ENCODE measurements at regions not wholly inside any gene's neighbourhood (a gene's known extent, or its start where the extent isn't known, plus 50 kb on each side); places are given as distances from the start of the nearest gene placed in this dataset.
A peak's percentile ranks its signal among the peaks of the same experiment; 100 is the strongest.

- no TSS peak for BruUV-seq (replicated peaks)
- dilution Hi-C loops (cut with HindIII; ENCODE audit: low sequenced_read_pairs, unreplicated experiment): no loop called here
Measured at GRCh38 chr7:145064114-145064513, 228.3 kb upstream of the TPK1 start.

More at GRCh38 chr7:145064114-145064513, 228.3 kb upstream of the TPK1 start:
- no peak overlapping the region for H3K14ac ChIP-seq (replicated peaks; ENCODE audit: low read depth, low read length)
- no peak overlapping the region for H4K8ac ChIP-seq (ENCODE audit: low read depth in 2 of 2, low read length in 2 of 2)
- no peaks in the 10 kb centered on the region for H4K20me1 ChIP-seq (ENCODE audit: insufficient read depth, low read length)
- H2BK5ac ChIP-seq (ENCODE audit: low read depth, low read length, poor library complexity, severe bottlenecking): no peak overlapping the region
- H3K4ac ChIP-seq (ENCODE audit: low read depth, low read length): no peak overlapping the region
- H3K56ac ChIP-seq (ENCODE audit: extremely low read depth, insufficient read depth, low read length): no peak overlapping the region
- DNase-seq: no peak
- no peak overlapping the region for H3K4me3 ChIP-seq (ENCODE audit: insufficient read depth, low read depth, low read length)
- H2AK5ac ChIP-seq (ENCODE audit: low read depth, low read length): no peak overlapping the region
- no CpG with 5 or more reads among the region's 4 CpGs for WGBS, 2 experiments (ENCODE audit: extremely low coverage in 2 of 2, insufficient read length in 1 of 2)
- no peak for TF ChIP-seq RFX5 (IDR thresholded peaks at IDR 0.05; ENCODE audit: low read depth, low read length)
- no peak for TF ChIP-seq MXI1 (IDR thresholded peaks at IDR 0.05; ENCODE audit: borderline replicate concordance, low read depth, low read length)
- peak; percentile 88 for TF ChIP-seq CEBPB (IDR thresholded peaks at IDR 0.05; ENCODE audit: low read depth, low read length)
- no peak for TF ChIP-seq FOS (IDR thresholded peaks at IDR 0.05; ENCODE audit: low read depth, low read length)
- no peak overlapping the region for H2AK9ac ChIP-seq (replicated peaks; ENCODE audit: low read depth, low read length, poor library complexity)
- no peaks in the 10 kb centered on the region for H3K27me3 ChIP-seq (ENCODE audit: control insufficient read depth, insufficient read depth, low read length)
- no peak overlapping the region for H3K4me2 ChIP-seq (ENCODE audit: low read depth, low read length)
- no peaks in the 10 kb centered on the region for H3K36me3 ChIP-seq (ENCODE audit: control insufficient read depth, insufficient read depth, low read length)
- intact Hi-C loops (cut with micrococcal nuclease): no loop called here
- peaks cover 3% of the 10 kb centered on the region; the same call in 1 of the 2 replicates for H3K9me3 ChIP-seq (ENCODE audit: control insufficient read depth, insufficient read depth, low read length)
- no peaks in the 10 kb centered on the region for H3K79me1 ChIP-seq (ENCODE audit: low read depth in 1 of 2, low read length in 2 of 2)
- no peaks in the 10 kb centered on the region for H3K9me1 ChIP-seq (ENCODE audit: insufficient read depth, low read length)
- H2BK20ac ChIP-seq (ENCODE audit: low read depth, low read length): no peak overlapping the region
- ChIA-PET CTCF (no interaction called here), POLR2A (ENCODE audit: unreplicated experiment) (no interaction called here)
- H3K4me1 ChIP-seq (ENCODE audit: control insufficient read depth, insufficient read depth, low read length): no peaks in the 10 kb centered on the region
- no peak overlapping the region for H3K18ac ChIP-seq (ENCODE audit: low read depth, low read length)
- H2AFZ ChIP-seq (replicated peaks; ENCODE audit: low read length, poor library complexity): no peak overlapping the region
- H3K9ac ChIP-seq (ENCODE audit: low read depth, low read length): no peak overlapping the region
- in situ Hi-C loops (cut with MboI; ENCODE audit: low sequenced_read_pairs): no loop called here
- H3K23ac ChIP-seq (ENCODE audit: low read depth, low read length): no peak overlapping the region
- no peak overlapping the region for H4K5ac ChIP-seq (ENCODE audit: low read depth, low read length)
- no peak overlapping the region for H2BK15ac ChIP-seq (ENCODE audit: low read depth, low read length)
- ATAC-seq (ENCODE audit: low read depth): no peak
- H3K27ac ChIP-seq (ENCODE audit: insufficient read depth, low read length): no peak overlapping the region
- H2BK120ac ChIP-seq (ENCODE audit: low read depth, low read length): no peak overlapping the region
- H4K91ac ChIP-seq (ENCODE audit: insufficient read depth, low read depth, low read length): no peak overlapping the region

All from IMR-90 (cell line).